Progenitor cell of endocrine pancreas (in vitro differentiated cells): ENCODE measurements at regions not wholly inside any gene's neighbourhood (a gene's known extent, or its start where the extent isn't known, plus 50 kb on each side); places are given as distances from the start of the nearest gene placed in this dataset.

Experiments used
- DNase-seq: peaks from one replicate; pipeline ENCODE4 v3.0.0; 2021; ENCODE audit warnings: low spot score; ENCODE audit not compliant: unreplicated experiment
- H3K27ac Mint-ChIP-seq: 2 replicates; pipeline ENCODE4 v1.8.0; 2021; ENCODE audit warnings: mild to moderate bottlenecking, moderate library complexity, mixed read lengths
- H3K27me3 Mint-ChIP-seq: 2 replicates; pipeline ENCODE4 v1.8.0; 2021; ENCODE audit warnings: mixed read lengths
- H3K36me3 Mint-ChIP-seq: 2 replicates; pipeline ENCODE4 v1.8.0; 2022; ENCODE audit warnings: mixed read lengths; ENCODE audit not compliant: insufficient read depth
- H3K4me1 Mint-ChIP-seq: 2 replicates; pipeline ENCODE4 v1.8.0; 2021; ENCODE audit warnings: low read depth, mixed read lengths
- H3K4me3 Mint-ChIP-seq: 2 replicates; pipeline ENCODE4 v1.8.0; 2021; ENCODE audit warnings: low read depth, mild to moderate bottlenecking, moderate library complexity, mixed read lengths
- H3K9me3 Mint-ChIP-seq: 2 replicates; pipeline ENCODE4 v1.8.0; 2021; ENCODE audit warnings: low read depth, mixed read lengths
- TF ChIP-seq, protein P1 (sequence below): fragments of 200-600 bp; sonication (generic); IDR thresholded peaks from one replicate; pipeline ENCODE4 v1.5.0; 2021; ENCODE audit warnings: antibody characterized with exemption, mild to moderate bottlenecking; ENCODE audit not compliant: unreplicated experiment

DNA sequence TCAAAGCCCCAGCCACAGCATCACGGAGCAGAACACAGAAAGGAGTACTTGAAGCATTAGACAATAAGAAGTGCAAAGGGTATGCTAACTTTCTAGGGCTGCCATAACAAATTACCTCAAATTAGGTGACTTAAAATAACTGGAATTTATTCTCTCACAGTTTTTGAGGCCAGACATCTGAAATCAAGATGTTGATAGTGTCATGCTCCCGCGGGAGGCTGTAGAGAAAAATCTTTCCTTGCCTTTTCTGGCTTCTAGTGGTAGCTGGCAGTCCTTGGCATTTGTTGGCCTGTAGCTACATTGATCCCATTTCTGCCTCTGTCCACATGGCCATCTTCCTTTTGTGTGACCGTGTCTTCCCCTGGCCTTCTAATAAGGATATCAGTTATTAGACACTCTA is 51.9 kb upstream of the SPDL1 start:
- peaks cover 14% of the 10 kb centered on the region for H3K4me1 Mint-ChIP-seq
- peaks cover 52% of the 10 kb centered on the region for H3K27me3 Mint-ChIP-seq

DNA sequence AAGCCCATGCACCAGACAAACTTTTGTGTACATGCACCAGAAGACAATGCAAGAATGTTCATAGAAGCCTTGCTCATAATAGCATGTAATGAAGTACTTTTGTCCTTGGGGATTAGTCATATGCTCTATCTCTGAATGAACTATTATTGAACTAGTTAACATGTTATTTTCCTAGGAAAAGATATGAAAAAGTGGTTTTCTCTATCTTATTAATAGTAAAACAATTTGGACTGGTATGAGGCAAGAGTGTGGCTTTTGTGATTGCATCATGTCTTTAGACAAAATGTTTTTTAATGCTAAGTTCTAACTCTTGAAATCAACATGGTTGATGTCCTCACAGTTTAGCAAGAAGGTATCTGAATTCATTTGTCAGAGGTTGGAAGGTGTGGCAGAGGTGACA is 55.7 kb upstream of the SPDL1 start:
- no peaks in the 10 kb centered on the region for H3K36me3 Mint-ChIP-seq
- TF ChIP-seq, protein P1, sequence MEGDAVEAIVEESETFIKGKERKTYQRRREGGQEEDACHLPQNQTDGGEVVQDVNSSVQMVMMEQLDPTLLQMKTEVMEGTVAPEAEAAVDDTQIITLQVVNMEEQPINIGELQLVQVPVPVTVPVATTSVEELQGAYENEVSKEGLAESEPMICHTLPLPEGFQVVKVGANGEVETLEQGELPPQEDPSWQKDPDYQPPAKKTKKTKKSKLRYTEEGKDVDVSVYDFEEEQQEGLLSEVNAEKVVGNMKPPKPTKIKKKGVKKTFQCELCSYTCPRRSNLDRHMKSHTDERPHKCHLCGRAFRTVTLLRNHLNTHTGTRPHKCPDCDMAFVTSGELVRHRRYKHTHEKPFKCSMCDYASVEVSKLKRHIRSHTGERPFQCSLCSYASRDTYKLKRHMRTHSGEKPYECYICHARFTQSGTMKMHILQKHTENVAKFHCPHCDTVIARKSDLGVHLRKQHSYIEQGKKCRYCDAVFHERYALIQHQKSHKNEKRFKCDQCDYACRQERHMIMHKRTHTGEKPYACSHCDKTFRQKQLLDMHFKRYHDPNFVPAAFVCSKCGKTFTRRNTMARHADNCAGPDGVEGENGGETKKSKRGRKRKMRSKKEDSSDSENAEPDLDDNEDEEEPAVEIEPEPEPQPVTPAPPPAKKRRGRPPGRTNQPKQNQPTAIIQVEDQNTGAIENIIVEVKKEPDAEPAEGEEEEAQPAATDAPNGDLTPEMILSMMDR: no peak
- H3K27ac Mint-ChIP-seq: no peak overlapping the region
- no peak overlapping the region for H3K4me3 Mint-ChIP-seq
- H3K27me3 Mint-ChIP-seq: peaks cover 48% of the 10 kb centered on the region
- peaks cover 5% of the 10 kb centered on the region for H3K9me3 Mint-ChIP-seq
- DNase-seq: no peak
- peaks cover 16% of the 10 kb centered on the region for H3K4me1 Mint-ChIP-seq

More for the DNA sequence above, 51.9 kb upstream of the SPDL1 start:
- Mint-ChIP-seq H3K36me3 (no peaks in the 10 kb centered on the region), H3K4me3 (no peak overlapping the region), H3K27ac (no peak overlapping the region), H3K9me3 (peaks cover 4% of the 10 kb centered on the region)
- no peak for DNase-seq
- TF ChIP-seq, protein P1: no peak

DNA sequence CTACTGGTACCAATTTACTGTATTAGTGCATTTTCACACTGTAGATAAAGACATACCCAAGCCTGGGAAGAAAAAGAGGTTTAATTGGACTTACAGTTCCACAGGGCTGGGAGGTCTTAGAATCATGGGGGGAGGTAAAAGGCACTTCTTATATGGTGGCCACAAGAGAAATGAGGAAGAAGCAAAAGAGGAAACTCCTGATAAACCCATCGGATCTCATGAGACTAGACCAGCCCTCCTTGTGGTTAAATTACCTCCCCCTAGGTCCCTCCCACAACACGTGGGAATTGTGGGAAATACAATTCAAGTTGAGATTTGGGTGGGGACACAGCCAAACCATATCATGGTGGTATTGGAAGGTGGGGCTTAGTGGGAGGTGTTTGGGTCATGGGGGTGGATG is 56.5 kb upstream of the SPDL1 start:
- Mint-ChIP-seq H3K27ac (no peak overlapping the region), H3K36me3 (no peaks in the 10 kb centered on the region), H3K9me3 (peaks cover 5% of the 10 kb centered on the region), H3K4me3 (no peak overlapping the region), H3K4me1 (peaks cover 16% of the 10 kb centered on the region), H3K27me3 (peaks cover 48% of the 10 kb centered on the region)
- TF ChIP-seq, protein P1: no peak
- no peak for DNase-seq

GRCh38 chr5:169522851-169523250 is 60.7 kb upstream of the SPDL1 start:
- H3K27ac Mint-ChIP-seq: no peak overlapping the region
- peaks cover 4% of the 10 kb centered on the region for H3K36me3 Mint-ChIP-seq
- TF ChIP-seq, protein P1: no peak
- H3K4me1 Mint-ChIP-seq: peaks cover 2% of the 10 kb centered on the region
- peaks cover 11% of the 10 kb centered on the region for H3K9me3 Mint-ChIP-seq
- DNase-seq: no peak
- no peak overlapping the region for H3K4me3 Mint-ChIP-seq
- H3K27me3 Mint-ChIP-seq: peaks cover 32% of the 10 kb centered on the region

DNA sequence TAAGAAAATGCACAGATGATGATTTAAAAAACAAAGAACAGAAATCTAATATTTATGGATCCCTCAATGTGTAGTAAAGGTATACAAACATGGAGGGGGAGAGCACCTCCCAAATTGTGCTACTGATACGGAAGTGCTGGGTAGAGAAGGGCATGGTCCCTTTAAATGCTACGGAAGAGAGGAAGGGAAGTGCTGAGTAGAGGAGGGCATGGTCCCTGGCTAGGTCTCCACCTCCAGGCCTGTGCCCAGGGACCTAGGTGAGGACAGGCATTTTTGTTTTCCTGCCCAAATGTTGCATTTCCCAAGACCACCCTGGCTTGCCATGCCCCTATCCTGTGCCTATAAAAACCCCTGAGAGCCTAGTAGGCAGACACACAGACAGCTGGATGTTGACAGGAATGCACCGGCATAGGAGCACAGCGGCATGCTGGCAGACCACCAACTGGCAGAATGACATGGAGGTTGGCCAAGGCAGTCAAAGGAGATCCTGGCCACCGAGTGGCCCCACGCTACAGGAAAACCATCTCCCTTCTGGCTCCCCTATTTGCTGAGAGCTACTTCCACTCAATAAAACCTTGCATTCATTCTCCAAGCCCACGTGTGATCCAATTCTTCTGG is 62.1 kb upstream of the SPDL1 start:
- no peak for DNase-seq
- Mint-ChIP-seq H3K9me3 (peaks cover 9% of the 10 kb centered on the region), H3K4me3 (no peak overlapping the region), H3K4me1 (peaks cover 1% of the 10 kb centered on the region), H3K27ac (no peak overlapping the region), H3K36me3 (peaks cover 4% of the 10 kb centered on the region), H3K27me3 (peaks cover 26% of the 10 kb centered on the region)
- TF ChIP-seq, protein P1: no peak
